ENCODE measurements at regions not wholly inside any gene's neighbourhood (a gene's known extent, or its start where the extent isn't known, plus 50 kb on each side); places are given as distances from the start of the nearest gene placed in this dataset.

DNA sequence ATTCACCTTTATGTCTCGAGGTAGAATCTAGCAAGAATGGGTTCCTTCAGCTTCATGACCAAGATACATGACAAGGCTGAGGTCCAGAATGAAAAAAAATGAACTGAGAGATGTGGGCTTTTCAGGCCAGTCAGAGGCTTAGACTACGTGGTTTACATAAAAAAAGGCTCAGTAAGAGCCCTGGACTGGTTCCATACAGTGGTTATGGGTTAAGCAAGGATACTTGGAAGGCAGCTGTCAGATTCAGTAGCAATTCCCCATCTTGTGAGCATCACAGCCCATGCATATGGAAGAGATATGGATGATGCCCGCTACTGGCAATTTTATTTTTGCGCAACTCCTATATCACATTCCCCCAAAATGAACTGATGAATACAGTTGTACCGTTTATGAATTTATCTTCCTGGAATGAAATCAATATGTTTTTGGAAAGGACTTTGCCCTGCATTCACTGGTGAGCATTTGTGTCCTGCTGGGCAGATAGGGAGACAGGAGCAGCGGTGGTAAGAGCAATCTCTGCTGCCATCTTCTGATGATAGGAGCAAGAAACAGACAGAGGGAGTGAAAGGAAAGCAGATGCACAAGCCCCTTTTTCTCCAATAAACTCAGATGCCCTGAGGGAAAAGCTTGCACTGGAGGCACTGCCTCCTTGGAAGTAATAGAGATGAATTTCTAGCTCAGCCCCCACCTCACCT is 280.4 kb downstream of the GALC start:
- DNase-seq, result no peak

DNA sequence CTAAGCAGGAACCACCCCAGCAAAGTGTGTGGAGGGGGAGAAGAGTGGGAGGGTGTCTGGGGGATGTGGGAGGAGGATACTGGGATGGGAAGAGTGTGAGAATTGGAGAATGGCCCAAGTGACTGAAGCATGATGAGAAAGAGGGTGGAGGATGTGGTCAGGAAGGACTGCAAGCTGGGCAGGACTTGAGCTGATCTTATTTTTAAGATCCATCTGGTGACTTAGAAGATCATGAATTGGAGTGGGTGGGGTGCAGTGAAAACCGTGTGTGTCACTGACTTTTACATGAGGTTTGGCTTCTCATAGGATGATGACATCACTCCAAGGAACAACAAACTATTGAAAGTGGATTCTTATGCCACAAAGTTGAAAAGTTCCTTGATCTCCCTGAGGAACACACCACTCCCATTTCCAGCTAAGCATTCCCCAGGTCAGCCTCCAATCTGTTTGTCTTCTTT is 287.5 kb downstream of the GALC start:
- peak; percentile 44 for DNase-seq

DNA sequence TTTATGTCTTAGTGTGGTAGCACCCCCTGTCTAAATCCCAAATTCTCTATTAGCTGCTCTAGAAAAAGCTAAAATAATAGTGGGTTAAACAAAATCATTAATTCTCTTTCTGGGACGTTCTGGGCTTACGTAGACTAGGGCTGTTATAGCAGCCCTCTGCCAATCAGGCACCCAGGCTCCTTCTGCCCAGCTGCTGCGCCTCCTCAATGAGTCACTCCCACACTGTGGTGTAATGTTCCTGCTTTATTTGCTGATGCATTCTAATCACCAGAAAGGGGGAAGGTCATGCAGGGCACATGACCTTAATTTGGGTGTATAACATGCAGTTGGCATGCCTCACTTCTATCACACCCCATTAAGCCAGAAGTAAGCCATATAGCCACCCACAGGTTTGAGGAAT is 294.5 kb downstream of the GALC start:
- DNase-seq, result no peak

DNA sequence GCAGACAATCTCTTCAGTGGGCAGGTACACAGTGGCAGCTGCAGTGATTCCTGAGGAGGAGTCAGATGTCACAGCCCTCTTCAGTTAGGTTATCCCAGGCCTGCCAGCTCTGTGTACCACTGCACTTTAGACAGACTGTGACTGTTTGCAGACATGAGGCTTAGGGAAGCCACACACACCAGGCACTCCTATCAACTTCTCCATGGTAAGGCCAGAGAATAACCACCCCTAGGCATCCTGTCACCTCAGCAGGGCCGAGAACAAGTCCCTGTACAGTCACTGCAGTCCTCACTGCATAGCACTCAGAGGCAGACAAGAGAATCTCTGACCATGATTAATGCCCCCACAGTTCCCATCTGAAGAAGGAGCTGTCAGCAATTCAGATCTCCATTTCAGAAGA is 296.5 kb downstream of the GALC start:
- no peak for DNase-seq

DNA sequence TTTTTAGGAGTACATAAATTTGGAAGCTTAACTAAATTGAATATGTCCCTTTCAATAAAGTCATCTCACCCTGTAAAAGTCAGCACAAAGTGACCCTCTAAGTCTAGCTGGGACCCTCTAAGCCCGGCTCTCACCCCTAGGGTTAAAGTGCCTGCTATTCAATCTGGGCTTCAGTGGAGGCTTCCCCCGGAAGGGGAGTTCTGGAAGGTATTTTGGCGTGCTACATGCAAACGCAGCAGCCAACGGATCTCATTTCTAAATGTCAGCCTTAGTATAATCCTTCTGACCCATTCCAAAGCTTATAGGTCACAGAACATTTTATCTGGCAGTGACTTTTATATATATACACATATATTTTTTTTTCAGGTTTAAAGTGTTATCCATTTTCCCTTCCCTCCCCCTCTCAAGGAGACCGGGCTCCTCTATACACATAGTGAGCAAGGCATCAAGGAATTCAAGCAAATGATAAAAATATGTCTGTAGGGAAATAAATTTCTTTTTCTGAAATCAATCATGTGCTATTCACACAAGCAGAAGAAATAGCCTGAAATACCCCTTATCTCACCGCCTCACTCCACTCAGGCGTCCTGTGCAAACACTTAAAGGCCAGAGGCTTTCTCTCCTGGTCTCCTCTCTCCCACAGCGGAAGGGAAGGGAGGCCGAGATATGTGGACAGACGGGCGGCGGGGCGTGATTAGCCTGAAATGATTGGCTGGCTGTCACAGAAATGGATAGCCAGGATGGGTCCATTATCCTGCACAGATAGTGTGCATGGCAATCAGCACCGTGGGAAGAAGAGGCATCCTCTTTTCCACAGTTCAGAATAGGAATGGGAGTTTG is 301.7 kb downstream of the GALC start:
- no peak for DNase-seq

DNA sequence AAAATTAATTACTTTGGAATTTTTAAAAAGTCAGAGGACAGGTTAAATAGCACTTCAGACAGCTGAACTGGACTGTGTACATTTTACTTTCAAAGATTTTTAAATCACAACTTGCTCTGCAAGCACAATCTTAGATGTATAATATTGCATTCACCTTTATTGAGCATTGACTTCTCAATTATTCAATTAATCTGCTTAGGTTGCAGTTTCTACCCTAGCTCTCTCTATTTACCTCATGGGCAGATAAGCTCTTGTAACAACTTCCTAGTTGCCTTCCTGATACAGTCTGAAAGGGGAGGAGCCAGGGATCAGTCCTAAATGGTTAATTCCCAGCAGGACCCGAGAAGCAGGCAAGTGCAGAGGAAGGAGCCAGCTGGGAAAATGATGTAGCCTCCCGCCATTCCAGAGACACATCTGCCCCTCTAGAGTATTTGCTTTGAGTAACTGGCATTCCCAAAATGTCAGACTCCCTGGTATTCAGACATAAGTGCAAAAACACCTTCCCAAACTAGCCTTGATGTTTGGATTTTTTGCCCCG is 302.8 kb downstream of the GALC start:
- DNase-seq, result no peak

DNA sequence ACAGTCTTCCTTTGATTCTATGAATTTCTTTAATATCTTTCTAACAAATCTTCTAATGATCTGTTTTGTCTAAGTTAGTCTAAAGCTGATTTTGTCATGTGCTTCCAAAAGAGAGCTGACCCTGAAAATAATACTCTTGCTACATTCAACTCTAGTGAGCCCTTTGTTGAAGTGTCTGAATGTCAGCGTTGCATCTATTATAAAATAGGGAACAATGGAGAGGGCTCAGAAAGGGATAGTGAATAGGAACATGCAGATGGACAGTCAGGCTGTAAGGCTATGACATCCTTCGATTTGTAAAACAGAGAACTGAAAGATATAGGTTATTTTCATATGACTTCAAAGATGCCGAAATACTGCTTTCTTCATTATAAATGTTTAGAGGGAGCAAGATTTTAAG is 304.5 kb downstream of the GALC start:
- DNase-seq, result no peak

DNA sequence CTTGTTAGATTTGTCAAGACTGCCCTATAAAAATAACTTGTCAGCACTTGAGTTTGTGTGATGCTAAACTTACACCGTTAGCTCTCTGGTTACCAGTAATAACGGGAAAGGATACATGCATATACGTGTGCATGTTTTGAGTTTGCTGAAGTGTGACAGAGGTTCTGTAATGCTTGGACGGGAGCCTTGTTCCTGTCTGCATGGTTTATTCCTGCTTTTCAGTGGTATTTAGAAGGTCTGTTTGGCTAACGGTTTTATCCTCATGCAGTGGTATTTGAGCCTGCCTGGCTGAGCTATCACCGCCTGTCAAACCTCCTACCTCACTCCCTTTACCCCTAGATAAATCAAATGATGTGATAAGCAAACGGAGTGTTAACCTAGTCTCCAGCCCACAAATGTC is 305.6 kb downstream of the GALC start:
- no peak for DNase-seq

DNA sequence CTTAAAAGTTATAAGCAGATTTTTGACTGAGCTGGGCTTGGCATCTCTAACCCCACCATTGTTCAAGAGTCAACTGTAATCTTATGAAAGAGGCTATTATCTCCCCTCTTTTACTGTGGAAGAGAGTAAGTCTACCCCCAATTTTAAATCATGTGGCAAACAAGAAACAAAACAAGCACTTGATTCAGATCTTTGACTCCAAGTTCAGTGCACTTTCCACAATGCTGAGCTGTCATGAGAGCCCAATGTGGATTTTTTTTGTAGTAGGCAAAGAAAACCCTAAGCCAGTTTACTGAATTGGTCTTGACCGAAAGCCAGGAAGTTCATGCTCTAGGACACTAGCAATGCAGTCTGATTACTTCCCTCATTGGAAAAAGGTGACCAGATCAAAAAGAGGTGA is 306.2 kb downstream of the GALC start:
- no peak for DNase-seq

DNA sequence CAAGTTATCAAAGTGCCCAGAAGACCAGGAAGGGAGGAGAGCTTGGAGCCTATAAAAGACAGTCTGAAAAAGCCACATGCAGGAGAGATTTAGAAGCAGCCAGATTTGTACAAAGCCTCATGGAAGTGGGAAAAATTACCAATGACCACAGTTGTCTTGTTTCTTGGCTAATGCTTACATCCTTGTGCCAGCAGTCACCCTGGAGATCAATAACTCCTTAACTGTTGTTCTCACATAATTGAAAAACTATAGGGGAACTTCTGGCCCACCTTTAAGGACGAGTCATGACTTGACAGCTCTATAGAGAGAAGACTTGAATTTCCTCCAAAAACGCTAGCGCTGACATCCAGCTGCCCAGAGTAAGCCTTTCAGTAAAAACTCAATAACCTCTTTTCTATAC is 313.1 kb downstream of the GALC start:
- no peak for DNase-seq

DNA sequence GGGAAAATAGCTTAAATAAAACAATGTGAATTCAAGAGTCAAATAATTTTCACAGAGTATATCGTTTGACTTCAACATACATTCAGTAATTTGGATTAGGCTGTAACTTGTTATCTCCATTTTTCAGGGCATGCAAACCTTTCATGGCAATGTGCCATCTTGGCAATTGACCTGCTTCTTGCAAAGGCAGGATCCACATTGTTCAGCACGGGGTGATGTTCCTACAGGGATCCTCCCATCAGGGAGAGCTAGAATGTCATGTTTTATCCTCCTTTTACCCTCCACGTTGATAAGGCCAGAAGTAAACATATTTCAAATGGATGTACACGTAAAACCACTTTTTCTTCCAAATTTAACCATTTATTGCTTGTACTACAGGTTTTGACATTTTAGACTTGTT is 314.4 kb downstream of the GALC start:
- DNase-seq, result no peak

DNA sequence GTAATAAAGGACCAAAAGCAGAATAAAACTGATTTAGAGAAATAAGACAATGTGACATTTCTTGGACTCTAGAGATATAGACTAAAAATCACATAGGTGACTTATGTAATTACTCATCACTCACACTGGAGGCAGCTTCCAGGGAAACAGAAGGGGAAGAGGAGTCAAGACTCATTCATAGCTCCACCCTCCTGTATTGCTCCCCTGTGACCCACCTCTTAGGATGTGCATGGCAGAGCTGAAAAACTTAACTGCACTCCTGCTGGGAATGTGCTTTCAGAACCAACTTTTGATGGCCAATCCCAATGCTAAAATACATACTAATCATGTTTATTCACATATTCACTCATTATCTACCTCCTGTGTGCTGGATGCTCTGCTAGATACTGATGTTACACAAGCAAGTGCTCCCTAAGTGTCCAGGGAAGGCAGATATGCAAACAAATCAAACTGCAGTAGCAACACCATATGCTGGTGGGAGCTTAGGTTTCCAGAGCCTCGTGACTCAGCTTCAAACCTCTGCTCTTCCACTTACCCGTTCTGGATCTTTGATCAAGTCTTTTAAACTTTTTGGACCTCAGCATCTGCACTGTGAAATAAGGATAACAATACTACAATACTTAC is 316.1 kb downstream of the GALC start:
- no peak for DNase-seq

DNA sequence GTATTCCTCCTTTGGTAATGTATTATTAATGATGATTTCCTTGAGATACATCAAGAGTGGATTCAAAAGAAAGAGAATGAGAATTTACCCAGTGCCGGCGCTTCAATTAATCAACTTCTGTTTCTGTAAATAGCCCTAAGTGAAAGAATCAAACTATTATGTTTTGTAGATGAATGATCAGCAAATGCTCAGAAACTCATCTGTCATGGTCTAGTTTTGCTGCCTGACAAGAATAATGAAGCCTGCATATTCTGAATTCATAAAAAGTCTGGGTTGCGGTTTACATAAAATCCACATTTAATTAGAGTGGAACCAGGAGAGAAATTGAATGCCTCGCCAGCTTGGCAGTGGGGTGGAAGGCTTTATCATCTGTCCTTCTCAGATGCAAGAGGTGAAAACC is 325.3 kb downstream of the GALC start:
- no peak for DNase-seq

DNA sequence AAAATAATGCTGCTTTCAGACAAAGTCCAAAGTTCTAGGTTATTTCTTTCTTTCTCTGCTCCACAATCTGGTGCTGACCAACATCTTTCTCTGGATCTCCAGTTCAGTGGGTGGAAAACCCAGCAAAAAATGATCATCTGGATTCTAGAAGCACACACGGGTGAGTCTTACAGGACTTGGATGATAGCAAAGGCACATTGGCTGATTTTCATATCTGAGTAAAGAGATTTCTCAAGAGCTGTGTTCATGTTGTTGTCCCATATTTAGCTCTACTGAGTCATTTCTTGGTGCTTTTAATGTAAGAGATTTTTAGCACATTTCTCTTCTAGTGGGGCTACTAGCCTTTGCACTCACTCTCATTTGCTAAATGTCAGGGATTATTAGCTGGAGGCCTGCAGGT is 336.7 kb downstream of the GALC start:
- no peak for DNase-seq

DNA sequence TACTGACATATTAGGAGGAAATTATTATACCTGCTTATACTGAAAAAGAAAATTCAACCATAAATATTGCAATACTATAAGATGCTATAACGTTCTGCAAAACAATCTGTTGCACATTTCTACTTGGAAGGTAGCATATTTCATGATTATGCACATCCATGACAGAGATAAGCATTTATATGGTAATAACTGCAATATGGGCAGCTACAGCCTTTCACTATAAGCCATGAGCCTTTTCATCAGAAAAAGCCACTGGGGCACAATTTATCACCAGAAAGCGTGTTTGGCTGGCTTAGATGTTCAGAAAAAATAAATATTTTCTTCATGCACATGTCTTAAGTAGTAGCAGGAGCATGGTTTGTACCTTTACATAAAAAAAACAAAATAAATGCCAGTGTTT is 340.7 kb downstream of the GALC start:
- DNase-seq, result no peak

DNA sequence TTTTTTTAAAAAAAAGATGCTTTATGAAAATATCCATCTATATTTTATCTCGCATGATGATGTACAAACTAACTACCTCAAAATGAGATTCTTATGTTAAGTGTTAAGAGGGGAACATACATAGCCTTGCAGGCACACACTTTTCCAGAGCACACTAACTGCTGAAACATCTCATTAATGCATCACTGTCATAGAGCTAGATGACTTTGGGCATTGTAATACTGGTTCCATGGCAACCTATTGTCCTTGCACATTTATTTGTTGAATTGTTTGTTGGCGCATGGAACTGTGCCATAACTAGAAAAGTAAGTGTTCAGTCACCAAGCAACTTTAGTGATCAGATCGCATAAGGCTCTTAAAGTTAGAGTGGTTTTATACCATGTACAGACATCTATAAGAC is 348.3 kb downstream of the GALC start:
- DNase-seq, result no peak

DNA sequence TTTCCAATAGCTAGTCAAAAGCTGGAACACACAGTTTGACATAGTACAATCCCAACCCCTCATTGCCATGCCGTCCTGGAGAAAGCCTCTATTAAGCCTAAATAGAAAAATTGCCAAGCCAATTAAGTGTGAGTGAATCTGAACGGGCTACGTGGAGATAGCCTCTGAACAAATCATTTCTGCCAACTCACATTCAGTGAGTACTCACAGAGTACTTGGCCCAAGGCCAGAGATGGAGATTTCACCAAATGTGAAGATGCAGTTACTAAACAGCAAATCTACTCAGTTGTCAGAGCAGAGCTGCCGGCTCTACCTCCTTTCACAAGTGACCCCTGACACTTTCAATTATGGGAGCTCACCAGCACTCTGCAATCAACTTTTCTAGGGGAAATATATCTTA is 350.0 kb downstream of the GALC start:
- peak; percentile 7 for DNase-seq

DNA sequence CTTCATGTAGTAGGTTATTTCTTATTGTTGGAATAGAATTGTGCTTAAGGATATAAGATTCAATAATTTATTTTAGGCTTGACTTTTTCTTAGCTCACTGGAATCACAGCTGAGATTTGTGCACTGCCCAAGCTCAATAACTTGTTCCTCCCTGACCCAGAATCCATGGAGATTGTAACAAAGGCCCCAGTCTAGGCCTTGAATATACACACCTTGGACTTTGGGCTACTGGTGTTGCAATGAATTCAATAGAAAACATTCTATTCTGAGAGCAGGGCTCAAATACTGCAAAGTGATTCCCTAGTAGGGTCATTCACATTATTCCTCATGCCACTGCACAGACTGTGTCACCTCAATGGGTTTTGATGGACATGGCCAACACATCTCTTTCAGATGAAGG is 352.4 kb downstream of the GALC start:
- no peak for DNase-seq

DNA sequence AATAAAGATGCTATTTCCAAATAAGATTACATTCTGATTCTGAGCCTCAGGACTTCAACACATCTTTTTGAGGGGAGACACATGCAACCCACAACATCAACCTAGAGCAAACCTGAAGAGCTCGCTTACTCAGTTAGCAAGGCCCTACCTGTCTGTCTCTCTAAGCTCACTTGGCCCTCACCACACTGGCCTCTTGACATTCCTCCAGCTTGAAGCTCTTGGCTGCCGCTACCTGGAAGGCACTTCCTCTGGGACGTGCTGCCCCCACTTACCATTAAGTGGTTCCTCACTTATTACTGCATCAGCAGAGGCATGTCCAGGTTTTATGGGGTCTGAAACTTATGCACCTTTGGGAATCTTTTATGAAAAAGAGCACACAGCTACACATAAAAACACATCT is 354.8 kb downstream of the GALC start:
- no peak for DNase-seq

DNA sequence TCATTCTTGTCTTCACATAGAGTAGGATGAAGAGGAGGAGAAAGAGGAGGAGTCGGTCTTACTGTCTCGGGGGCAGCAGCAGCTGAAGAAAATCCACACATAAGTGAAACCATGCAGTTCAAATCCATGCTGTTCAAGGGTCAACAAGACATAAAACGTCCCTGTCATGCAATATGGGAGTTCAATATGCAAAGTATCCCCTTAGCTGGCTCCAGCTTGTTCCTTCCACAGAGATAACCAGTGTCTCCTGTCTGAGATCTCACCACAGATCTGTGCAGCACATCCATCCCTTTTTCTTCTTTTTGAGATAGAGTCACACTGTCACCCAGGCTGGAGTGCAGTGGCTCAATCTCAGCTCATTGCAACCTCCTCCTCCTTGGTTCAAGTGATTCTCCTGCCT is 357.5 kb downstream of the GALC start:
- no peak for DNase-seq

DNA sequence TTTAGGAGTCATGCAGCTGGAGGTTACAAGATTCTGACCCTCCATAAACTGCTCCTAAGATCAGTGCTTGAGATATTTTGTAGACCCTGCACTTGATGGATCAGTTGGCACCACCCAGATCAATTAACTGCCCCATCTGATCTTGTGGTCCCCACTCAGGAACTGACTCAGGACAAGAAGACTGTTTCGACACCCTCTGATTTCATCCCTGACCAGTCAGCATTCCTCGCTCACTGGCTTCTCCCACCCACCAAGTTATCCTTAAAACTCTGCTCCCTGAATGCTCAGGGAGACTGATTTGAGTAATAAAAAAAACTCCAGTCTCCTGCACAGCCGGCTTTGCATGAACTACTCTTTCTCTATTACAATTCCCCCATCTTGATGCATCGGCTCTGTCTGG is 360.2 kb downstream of the GALC start:
- no peak for DNase-seq

DNA sequence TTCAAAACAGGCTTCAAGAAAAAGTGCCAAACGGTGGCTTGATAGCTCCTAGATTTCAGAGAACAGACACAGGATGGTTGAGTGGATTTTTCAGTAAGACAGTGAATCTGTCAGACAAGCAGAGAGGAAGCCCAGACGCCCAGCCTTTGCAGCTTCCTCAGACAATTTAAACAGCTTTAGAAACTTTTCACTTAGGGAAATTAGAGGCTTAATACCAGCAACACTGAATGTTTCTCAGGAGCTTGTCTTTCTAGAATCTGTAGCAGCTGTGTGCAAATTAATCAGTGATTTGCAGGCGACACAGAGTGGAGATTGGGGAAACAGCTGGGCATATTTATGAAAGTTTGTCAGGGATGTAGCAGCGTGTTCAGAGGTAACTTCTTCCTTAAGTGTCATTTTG is 362.1 kb downstream of the GALC start:
- DNase-seq, result no peak

DNA sequence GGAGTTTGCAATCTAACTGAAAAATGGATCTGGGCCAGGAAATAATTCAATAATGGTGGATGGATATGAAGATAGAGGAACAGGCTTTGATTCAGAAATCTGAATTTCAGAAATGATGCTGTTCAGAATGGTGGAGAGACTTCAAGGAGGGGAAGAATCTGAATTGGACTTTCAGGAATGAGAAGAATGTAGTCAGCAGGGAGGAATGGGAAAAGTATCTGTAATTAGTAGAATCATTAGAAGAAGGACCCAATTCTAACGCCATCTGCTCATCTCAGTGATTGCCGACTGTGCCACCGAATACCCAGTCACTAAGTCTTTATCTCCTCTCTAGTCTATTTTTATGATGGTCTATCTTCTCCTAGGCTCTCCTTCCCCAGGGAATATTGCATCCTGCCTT is 363.2 kb downstream of the GALC start:
- DNase-seq, result peak; percentile 40

DNA sequence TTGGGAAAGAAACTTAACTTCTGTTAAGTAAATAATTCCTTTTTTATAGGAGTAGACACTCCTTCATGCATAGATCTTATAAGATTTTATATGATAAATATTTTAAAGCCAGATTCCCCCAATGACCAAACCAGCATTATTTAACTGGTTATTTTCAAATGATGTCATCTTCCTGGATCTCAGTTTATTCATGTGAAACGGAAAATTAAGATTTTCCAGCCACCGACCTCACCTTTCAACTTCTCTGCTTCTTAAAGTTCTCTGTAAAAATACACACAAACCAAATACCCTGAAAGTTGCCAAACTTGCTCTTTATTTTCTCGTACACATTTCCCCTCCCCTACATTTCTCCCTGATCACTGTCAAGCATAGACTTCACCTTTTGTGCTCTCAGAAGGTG is 364.2 kb downstream of the GALC start:
- DNase-seq, result no peak
